DND-41 (cell line): ENCODE measurements at regions not wholly inside any gene's neighbourhood (a gene's known extent, or its start where the extent isn't known, plus 50 kb on each side); places are given as distances from the start of the nearest gene placed in this dataset.

Experiments
- EZH2 ChIP-seq: IDR thresholded peaks from 3 replicates; pipeline ENCODE4 v1.6.1; 2012; ENCODE audit warnings: borderline replicate concordance, low read depth, mild to moderate bottlenecking, moderate library complexity, low read length, inconsistent platforms; ENCODE audit not compliant: severe bottlenecking
- TF ChIP-seq, protein P1 (sequence below): IDR thresholded peaks from 2 replicates; pipeline ENCODE4 v1.5.1; 2012; ENCODE audit warnings: borderline replicate concordance, low read length, moderate library complexity, mild to moderate bottlenecking; ENCODE audit not compliant: poor library complexity, severe bottlenecking; ENCODE audit errors: extremely low read depth

DNA sequence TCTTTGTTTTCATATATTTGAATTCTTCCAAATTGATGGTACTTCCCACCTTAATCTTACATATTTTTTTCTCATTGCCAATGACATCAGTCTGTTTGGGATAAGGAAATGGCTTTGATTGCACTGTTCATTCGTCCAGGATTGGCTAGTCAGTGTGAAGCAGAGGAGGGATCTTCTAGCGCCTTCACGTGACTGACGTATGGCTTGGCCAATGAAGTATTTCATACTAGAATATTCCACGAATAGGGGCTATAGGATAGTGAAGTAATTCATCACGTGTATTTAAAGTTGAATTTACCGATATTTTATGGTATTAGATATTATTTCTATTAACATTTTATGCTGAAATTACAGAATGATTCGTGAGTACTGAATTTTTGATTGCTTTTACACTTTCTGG, 178.7 kb upstream of the ZFHX3 start:
- TF ChIP-seq, protein P1, sequence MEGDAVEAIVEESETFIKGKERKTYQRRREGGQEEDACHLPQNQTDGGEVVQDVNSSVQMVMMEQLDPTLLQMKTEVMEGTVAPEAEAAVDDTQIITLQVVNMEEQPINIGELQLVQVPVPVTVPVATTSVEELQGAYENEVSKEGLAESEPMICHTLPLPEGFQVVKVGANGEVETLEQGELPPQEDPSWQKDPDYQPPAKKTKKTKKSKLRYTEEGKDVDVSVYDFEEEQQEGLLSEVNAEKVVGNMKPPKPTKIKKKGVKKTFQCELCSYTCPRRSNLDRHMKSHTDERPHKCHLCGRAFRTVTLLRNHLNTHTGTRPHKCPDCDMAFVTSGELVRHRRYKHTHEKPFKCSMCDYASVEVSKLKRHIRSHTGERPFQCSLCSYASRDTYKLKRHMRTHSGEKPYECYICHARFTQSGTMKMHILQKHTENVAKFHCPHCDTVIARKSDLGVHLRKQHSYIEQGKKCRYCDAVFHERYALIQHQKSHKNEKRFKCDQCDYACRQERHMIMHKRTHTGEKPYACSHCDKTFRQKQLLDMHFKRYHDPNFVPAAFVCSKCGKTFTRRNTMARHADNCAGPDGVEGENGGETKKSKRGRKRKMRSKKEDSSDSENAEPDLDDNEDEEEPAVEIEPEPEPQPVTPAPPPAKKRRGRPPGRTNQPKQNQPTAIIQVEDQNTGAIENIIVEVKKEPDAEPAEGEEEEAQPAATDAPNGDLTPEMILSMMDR, result no peak
- no peak for TF ChIP-seq EZH2
